GM19463 (cell line): ENCODE measurements at regions not wholly inside any gene's neighbourhood (a gene's known extent, or its start where the extent isn't known, plus 50 kb on each side); places are given as distances from the start of the nearest gene placed in this dataset.
"Not testable (repeated sequence)": the region's sequence is repeated elsewhere in the genome, so short reads cannot be mapped to it uniquely, and the experiment has no call there.

Experiments used
- ATAC-seq: cut with Tn5 transposase; IDR thresholded peaks from one replicate; pipeline ENCODE4 v1.9.1; 2021; ENCODE audit warnings: mild to moderate bottlenecking, moderate library complexity; ENCODE audit not compliant: unreplicated experiment

GRCh38 chr9:78707080-78707479 lies 410.2 kb downstream of the PSAT1 start:
- peak; percentile 36 for ATAC-seq

- ATAC-seq: peak; percentile 76
Measured at GRCh38 chr9:78707481-78707991, 410.6 kb downstream of the PSAT1 start.

- ATAC-seq: no peak
Measured at GRCh38 chr9:78712903-78713613, 416.1 kb downstream of the PSAT1 start.

- no peak for ATAC-seq
Measured at GRCh38 chr9:78713614-78714405, 416.9 kb downstream of the PSAT1 start.

- no peak for ATAC-seq
Measured at GRCh38 chr9:78714576-78714975, 417.7 kb downstream of the PSAT1 start.

- ATAC-seq: not testable (repeated sequence)
Measured at GRCh38 chr9:78719029-78719428, 422.1 kb downstream of the PSAT1 start.

GRCh38 chr9:78724896-78725295 lies 428.0 kb downstream of the PSAT1 start:
- ATAC-seq: no peak

GRCh38 chr9:78725503-78725902 lies 428.6 kb downstream of the PSAT1 start:
- ATAC-seq: no peak

- no peak for ATAC-seq
Measured at GRCh38 chr9:78745331-78745730, 448.4 kb downstream of the PSAT1 start.

- no peak for ATAC-seq
Measured at GRCh38 chr9:78746010-78746409, 449.1 kb downstream of the PSAT1 start.

- ATAC-seq: no peak
Measured at GRCh38 chr9:78753039-78753438, 456.1 kb downstream of the PSAT1 start.

GRCh38 chr9:78756813-78757510 lies 460.0 kb downstream of the PSAT1 start:
- ATAC-seq: peak; percentile 51

GRCh38 chr9:78763424-78763823 lies 466.5 kb downstream of the PSAT1 start:
- no peak for ATAC-seq

- no peak for ATAC-seq
Measured at GRCh38 chr9:78765861-78766260, 468.9 kb downstream of the PSAT1 start.

- no peak for ATAC-seq
Measured at GRCh38 chr9:78767490-78767889, 470.6 kb downstream of the PSAT1 start.

- no peak for ATAC-seq
Measured at GRCh38 chr9:78769690-78770089, 472.8 kb downstream of the PSAT1 start.

GRCh38 chr9:78775211-78775610 lies 478.3 kb downstream of the PSAT1 start:
- ATAC-seq: no peak

GRCh38 chr9:78775696-78776295 lies 478.9 kb downstream of the PSAT1 start:
- ATAC-seq: no peak

- no peak for ATAC-seq
Measured at GRCh38 chr9:78777747-78778146, 480.8 kb downstream of the PSAT1 start.

- ATAC-seq: no peak
Measured at GRCh38 chr9:78778318-78778717, 481.4 kb downstream of the PSAT1 start.

- no peak for ATAC-seq
Measured at GRCh38 chr9:78778861-78779374, 482.0 kb downstream of the PSAT1 start.
